H1 (cell line): ENCODE measurements at regions not wholly inside any gene's neighbourhood (a gene's known extent, or its start where the extent isn't known, plus 50 kb on each side); places are given as distances from the start of the nearest gene placed in this dataset.

ENCODE experiments used
- CTCF ChIA-PET: fragments of 300-600 bp; sonication (Branson Sonifier 250); formaldehyde crosslinking; loops from one replicate; lab custom pipeline; 2021; ENCODE audit not compliant: partially characterized antibody; lab: Charles Lee
- POLR2A ChIA-PET: fragments of 300-600 bp; sonication (Branson Sonifier 250); formaldehyde crosslinking; loops from one replicate; lab custom pipeline; 2021; ENCODE audit warnings: inconsistent platforms; ENCODE audit not compliant: partially characterized antibody; lab: Charles Lee
- DNase-seq, 2 experiments: peaks; one replicate each; pipeline versions ENCODE4 v3.0.0 to v3.0.0-alpha.2; 2010 to 2022; ENCODE audit warnings: low spot score in 2 of 2, low read depth in 1 of 2, mixed read lengths in 1 of 2
- FAIRE-seq: peaks from 2 replicates; lab custom pipeline; 2011; peaks lifted over from hg19 to GRCh38; lab: Jason Lieb, UNC
- H2AFZ ChIP-seq: 2 replicates; pipeline ENCODE4 v1.8.1; 2012; ENCODE audit warnings: low read length, inconsistent platforms
- H2AK5ac ChIP-seq: 2 replicates; pipeline ENCODE4 v1.6.1; 2013; ENCODE audit warnings: low read depth, low read length
- H2BK120ac ChIP-seq: replicated peaks from 2 replicates; pipeline ENCODE3; 2013; ENCODE audit warnings: low read depth, low read length, inconsistent platforms
- H2BK12ac ChIP-seq: 2 replicates; pipeline ENCODE4 v1.6.1; 2013; ENCODE audit warnings: low read depth, low read length
- H2BK15ac ChIP-seq: 2 replicates; pipeline ENCODE4 v1.6.1; 2013; ENCODE audit warnings: low read length
- H2BK20ac ChIP-seq: 2 replicates; pipeline ENCODE4 v1.6.1; 2013; ENCODE audit warnings: low read length
- H2BK5ac ChIP-seq: 2 replicates; pipeline ENCODE4 v1.6.1; 2013; ENCODE audit warnings: low read depth, low read length
- H3K14ac ChIP-seq: 2 replicates; pipeline ENCODE4 v1.6.1; 2013; ENCODE audit warnings: inconsistent platforms; ENCODE audit not compliant: insufficient read length
- H3K18ac ChIP-seq: 2 replicates; pipeline ENCODE4 v1.6.1; 2013; ENCODE audit warnings: low read length; ENCODE audit errors: extremely low read depth
- H3K23ac ChIP-seq: 2 replicates; pipeline ENCODE4 v1.6.1; 2013; ENCODE audit warnings: inconsistent platforms; ENCODE audit not compliant: insufficient read length
- H3K23me2 ChIP-seq: 2 replicates; pipeline ENCODE4 v1.6.1; 2013; ENCODE audit warnings: low read depth, low read length
- H3K27ac ChIP-seq: 2 replicates; pipeline ENCODE4 v1.6.1; 2011; ENCODE audit warnings: low read depth, low read length, inconsistent platforms
- H3K27me3 ChIP-seq, 4 experiments: replicated peaks in 1 of 4; 1 replicate in 1 of 4; 2 replicates in 3 of 4; pipeline versions ENCODE4 v1.6.1 to v1.8.1; 2011 to 2013; ENCODE audit warnings: low read length in 3 of 4, mild to moderate bottlenecking in 3 of 4, inconsistent platforms in 2 of 4, mixed read lengths in 2 of 4, moderate library complexity in 1 of 4; ENCODE audit not compliant: control insufficient read depth in 3 of 4, insufficient read depth in 3 of 4; ENCODE audit errors: extremely low read depth in 1 of 4
- H3K36me3 ChIP-seq, 4 experiments: 2 replicates each; pipeline versions ENCODE4 v1.6.1 to v1.8.1; 2011 to 2013; ENCODE audit warnings: mild to moderate bottlenecking in 4 of 4, low read length in 3 of 4, moderate library complexity in 2 of 4, control low read depth in 1 of 4, inconsistent platforms in 1 of 4; ENCODE audit not compliant: insufficient read depth in 4 of 4, control insufficient read depth in 2 of 4
- H3K4ac ChIP-seq: replicated peaks from 2 replicates; pipeline ENCODE3; 2013; ENCODE audit warnings: low read length, low read depth, mixed read lengths, inconsistent platforms; ENCODE audit not compliant: insufficient read length
- H3K4me1 ChIP-seq, 4 experiments: replicated peaks in 1 of 4; 1 replicate in 1 of 4; 2 replicates in 3 of 4; pipeline versions ENCODE4 v1.6.1 to v1.8.1; 2011 to 2013; ENCODE audit warnings: low read length in 3 of 4, inconsistent platforms in 2 of 4, mixed read lengths in 1 of 4; ENCODE audit not compliant: insufficient read depth in 4 of 4, control insufficient read depth in 3 of 4
- H3K4me2 ChIP-seq, 2 experiments: 2 replicates each; pipeline versions ENCODE4 v1.6.1 to v1.8.1; 2011 to 2013; ENCODE audit warnings: low read depth in 2 of 2, low read length in 2 of 2, control low read depth in 1 of 2, inconsistent platforms in 1 of 2, mild to moderate bottlenecking in 1 of 2; ENCODE audit not compliant: insufficient read depth in 1 of 2
- H3K4me3 ChIP-seq, 4 experiments: fragments of 200-600, 300-600 bp in 1 of 4; sonication (generic), shearing (Covaris generic), sonication (Bioruptor Twin) in 1 of 4; 2 replicates each; pipeline versions ENCODE4 v1.5.1 to v1.8.1; 2011 to 2016; ENCODE audit warnings: low read length in 4 of 4, low read depth in 3 of 4, control low read depth in 2 of 4, inconsistent platforms in 2 of 4, mild to moderate bottlenecking in 2 of 4, mixed read lengths in 1 of 4, moderate library complexity in 1 of 4; ENCODE audit not compliant: insufficient read depth in 2 of 4; ENCODE audit errors: extremely low read depth in 1 of 4
- H3K56ac ChIP-seq: replicated peaks from 2 replicates; pipeline ENCODE3; 2013; ENCODE audit warnings: low read depth, mild to moderate bottlenecking, mixed read lengths, low read length, inconsistent platforms; ENCODE audit not compliant: insufficient read length
- H3K79me1 ChIP-seq: 2 replicates; pipeline ENCODE4 v1.6.1; 2013; ENCODE audit warnings: low read depth, low read length, control low read depth
- H3K79me2 ChIP-seq, 2 experiments: 2 replicates each; pipeline versions ENCODE4 v1.6.1 to v1.8.1; 2012 to 2013; ENCODE audit warnings: low read length in 2 of 2, mild to moderate bottlenecking in 2 of 2, inconsistent platforms in 1 of 2; ENCODE audit not compliant: insufficient read depth in 2 of 2, control insufficient read depth in 1 of 2
- H3K9ac ChIP-seq, 4 experiments: replicated peaks in 1 of 4; 1 replicate in 1 of 4; 2 replicates in 3 of 4; pipeline versions ENCODE4 v1.6.1 to v1.8.1; 2011 to 2013; ENCODE audit warnings: low read depth in 3 of 4, low read length in 3 of 4, control low read depth in 2 of 4, mild to moderate bottlenecking in 2 of 4, moderate library complexity in 2 of 4, inconsistent platforms in 1 of 4; ENCODE audit errors: extremely low read depth in 1 of 4
- H3K9me3 ChIP-seq, 2 experiments: 2 replicates each; pipeline versions ENCODE4 v1.6.1 to v1.8.1; 2012 to 2013; ENCODE audit warnings: mild to moderate bottlenecking in 2 of 2, moderate library complexity in 2 of 2, control low read depth in 1 of 2, inconsistent platforms in 1 of 2, low read depth in 1 of 2, low read length in 1 of 2, mixed read lengths in 1 of 2; ENCODE audit not compliant: insufficient read depth in 2 of 2
- H4K20me1 ChIP-seq, 2 experiments: replicated peaks in 1 of 2; 2 replicates each; pipeline versions ENCODE3 to v1.8.1; 2011 to 2013; ENCODE audit warnings: inconsistent platforms in 2 of 2, low read length in 2 of 2, mild to moderate bottlenecking in 1 of 2; ENCODE audit not compliant: insufficient read depth in 2 of 2, control insufficient read depth in 1 of 2
- H4K5ac ChIP-seq: 2 replicates; pipeline ENCODE4 v1.6.1; 2013; ENCODE audit warnings: low read length, low read depth, mixed read lengths, inconsistent platforms; ENCODE audit not compliant: insufficient read length
- H4K8ac ChIP-seq: 2 replicates; pipeline ENCODE4 v1.8.0; 2013; ENCODE audit warnings: mild to moderate bottlenecking, moderate library complexity, low read length, inconsistent platforms; ENCODE audit not compliant: insufficient read depth; ENCODE audit errors: extremely low read depth
- H4K91ac ChIP-seq: replicated peaks from 2 replicates; pipeline ENCODE3; 2013; ENCODE audit warnings: low read length, mixed read lengths, inconsistent platforms; ENCODE audit not compliant: insufficient read length
- ASH2L ChIP-seq: fragments of 200-600, 300-600 bp; sonication (generic); IDR thresholded peaks from one replicate; pipeline ENCODE4 v1.7.1; 2017; ENCODE audit warnings: low read length
- CBX5 ChIP-seq: fragments of 300-800, 300-1000 bp; sonication (generic); IDR thresholded peaks from 2 replicates; pipeline ENCODE4 v1.7.1; 2016; ENCODE audit warnings: antibody characterized with exemption, low read length, low read depth
- CHD2 ChIP-seq: IDR thresholded peaks from 2 replicates; pipeline ENCODE4 v1.6.1; 2012; ENCODE audit warnings: low read length, improper control_type of control experiment
- CTBP2 ChIP-seq: IDR thresholded peaks from 2 replicates; pipeline ENCODE4 v1.7.0; 2011; ENCODE audit warnings: borderline replicate concordance, mild to moderate bottlenecking, moderate library complexity, mixed read lengths, low read length; ENCODE audit not compliant: insufficient read depth, insufficient read length
- KDM1A ChIP-seq: fragments of 200-600, 300-600 bp; sonication (generic); IDR thresholded peaks from 2 replicates; pipeline ENCODE4 v1.7.1; 2016; ENCODE audit warnings: mild to moderate bottlenecking, low read length, borderline replicate concordance
- POU5F1 ChIP-seq: IDR thresholded peaks from 2 replicates; pipeline ENCODE4 v1.6.1; 2011; ENCODE audit warnings: low read depth, mild to moderate bottlenecking, low read length, moderate library complexity
- RAD21 ChIP-seq, 2 experiments: IDR thresholded peaks in 1 of 2; conservative IDR thresholded peaks in 1 of 2; 2 replicates each; pipeline ENCODE4 v1.6.1; 2011; ENCODE audit warnings: low read depth in 2 of 2, low read length in 2 of 2, improper control_type of control experiment in 1 of 2, inconsistent platforms in 1 of 2, mild to moderate bottlenecking in 1 of 2, moderate library complexity in 1 of 2
- RBBP5 ChIP-seq: IDR thresholded peaks from 2 replicates; pipeline ENCODE4 v1.7.1; 2012; ENCODE audit warnings: low read depth, mild to moderate bottlenecking, inconsistent platforms, low read length, moderate library complexity, borderline replicate concordance
- TAF1 ChIP-seq: IDR thresholded peaks from 2 replicates; pipeline ENCODE4 v1.6.1; 2011; ENCODE audit warnings: mild to moderate bottlenecking, low read depth, low read length
- TEAD4 ChIP-seq: IDR thresholded peaks from 2 replicates; pipeline ENCODE4 v1.6.1; 2012; ENCODE audit warnings: low read depth, low read length, inconsistent platforms, mixed read lengths
- WGBS, 2 experiments: shearing (Covaris generic) in 1 of 2; methylation state at CpG; one replicate each; pipeline versions ENCODE4 v1.1.6 to v1.1.7; 2013 to 2015; ENCODE audit warnings: low lambda C conversion rate in 2 of 2, mixed read lengths in 2 of 2, inconsistent platforms in 1 of 2, low coverage in 1 of 2, missing lambda C conversion rate in 1 of 2; ENCODE audit not compliant: insufficient replicate concordance in 2 of 2, insufficient coverage in 1 of 2, insufficient read length in 1 of 2; ENCODE audit errors: extremely low coverage in 1 of 2, missing lambda C conversion rate in 1 of 2; 5-methylcytosine and 5-hydroxymethylcytosine counted together
- TF ChIP-seq, protein P1 (sequence below): IDR thresholded peaks from 2 replicates; pipeline ENCODE4 v1.6.1; 2012; ENCODE audit warnings: inconsistent platforms

DNA sequence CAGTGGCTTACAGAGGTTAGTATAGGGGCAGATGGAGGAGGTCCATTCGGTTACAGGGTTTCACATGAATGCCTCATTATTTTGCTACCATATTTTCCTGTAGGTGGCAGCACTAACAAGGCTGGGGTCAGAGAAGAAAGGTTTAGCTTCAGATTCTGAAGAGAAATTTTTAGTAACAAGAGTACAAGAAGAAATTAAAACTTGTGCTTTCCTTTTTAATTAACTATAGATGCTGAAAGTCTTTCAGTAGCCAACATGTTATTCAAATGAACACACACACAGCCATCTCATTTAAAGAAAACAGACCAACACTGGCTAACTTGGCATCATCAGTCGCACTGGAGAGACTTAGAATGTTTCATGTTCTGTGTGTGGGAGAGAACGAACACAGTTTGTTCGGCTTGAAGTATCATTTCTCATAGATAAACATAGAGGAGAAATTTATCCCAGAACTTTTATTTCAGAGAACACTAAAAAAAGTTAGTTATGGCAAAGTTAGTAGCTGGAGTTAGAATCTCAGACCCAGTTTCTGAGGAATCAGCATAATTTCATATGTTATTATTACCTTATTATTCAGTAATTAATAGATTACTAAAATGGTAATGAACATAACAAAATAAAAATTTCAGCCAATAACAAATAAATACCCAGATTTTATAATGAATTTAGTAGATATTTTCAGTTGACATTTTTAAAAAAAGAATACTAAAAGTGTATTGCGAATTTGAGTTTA lies 314.0 kb upstream of the RSPO3 start:
- H2BK12ac ChIP-seq = no peak overlapping the region
- H4K20me1 ChIP-seq = no peaks in the 10 kb centered on the region
- H3K23ac ChIP-seq = no peak overlapping the region
- no peaks in the 10 kb centered on the region for H3K79me1 ChIP-seq
- H3K23me2 ChIP-seq = no peaks in the 10 kb centered on the region
- H2AK5ac ChIP-seq = no peak overlapping the region
- FAIRE-seq (peak; percentile 45), DNase-seq (no peak)
- POLR2A ChIA-PET = interaction anchor here (0.6 kb wide), 1 partner anchor 17 kb away, joined by 4 read pairs; no protein-coding TSS in a partner anchor
- H3K4me2 ChIP-seq = no peak overlapping the region
- H3K18ac ChIP-seq = no peak overlapping the region
- CTCF ChIA-PET = interaction anchor here (0.6 to 2.7 kb wide), 28 partner anchors 9 to 634 kb away, joined by 3 to 22 read pairs (median 3); no protein-coding TSS in a partner anchor
- H3K9ac ChIP-seq = no peak overlapping the region
- H2BK120ac ChIP-seq = no peak overlapping the region
- H3K27ac ChIP-seq = no peak overlapping the region
- no peak overlapping the region for H2BK5ac ChIP-seq
- H2BK20ac ChIP-seq = no peak overlapping the region
- H3K4me3 ChIP-seq = no peak overlapping the region
- H4K91ac ChIP-seq = no peak overlapping the region
- H3K27me3 ChIP-seq = no peaks in the 10 kb centered on the region
- H3K56ac ChIP-seq = no peak overlapping the region
- no peak overlapping the region for H4K5ac ChIP-seq
- H2AFZ ChIP-seq = no peak overlapping the region
- no peak overlapping the region for H3K14ac ChIP-seq
- H3K36me3 ChIP-seq = no peaks in the 10 kb centered on the region
- WGBS, 2 experiments = 83% methylated on average over 5 of the region's 5 CpGs; no CpG with 5 or more reads in 1 of the 2 experiments
- H4K8ac ChIP-seq = no peak overlapping the region
- no peak overlapping the region for H2BK15ac ChIP-seq
- no peak overlapping the region for H3K4ac ChIP-seq
- no peaks in the 10 kb centered on the region for H3K9me3 ChIP-seq
- H3K4me1 ChIP-seq = no peaks in the 10 kb centered on the region
- H3K79me2 ChIP-seq = no peaks in the 10 kb centered on the region
- TF ChIP-seq CTBP2 (no peak), CBX5 (no peak), ASH2L (no peak), TAF1 (no peak), RAD21 (IDR thresholded peaks at IDR 0.05 in 1 of 2, conservative IDR thresholded peaks at IDR 0.05 in 1 of 2; ENCODE audit: low read depth in 2 of 2, low read length in 2 of 2) (peak; percentile 73 to 77), RBBP5 (no peak), KDM1A (no peak), TEAD4 (peak; percentile 72), POU5F1 (no peak), CHD2 (no peak)
- TF ChIP-seq, protein P1, sequence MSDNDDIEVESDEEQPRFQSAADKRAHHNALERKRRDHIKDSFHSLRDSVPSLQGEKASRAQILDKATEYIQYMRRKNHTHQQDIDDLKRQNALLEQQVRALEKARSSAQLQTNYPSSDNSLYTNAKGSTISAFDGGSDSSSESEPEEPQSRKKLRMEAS = no peak
